Iris pigment epithelial cell (primary cell): ENCODE measurements at regions not wholly inside any gene's neighbourhood (a gene's known extent, or its start where the extent isn't known, plus 50 kb on each side); places are given as distances from the start of the nearest gene placed in this dataset.

Experiments
- DNase-seq: peaks from one replicate; pipeline ENCODE4 v3.0.0-alpha.2; 2011; ENCODE audit warnings: low read depth

DNA sequence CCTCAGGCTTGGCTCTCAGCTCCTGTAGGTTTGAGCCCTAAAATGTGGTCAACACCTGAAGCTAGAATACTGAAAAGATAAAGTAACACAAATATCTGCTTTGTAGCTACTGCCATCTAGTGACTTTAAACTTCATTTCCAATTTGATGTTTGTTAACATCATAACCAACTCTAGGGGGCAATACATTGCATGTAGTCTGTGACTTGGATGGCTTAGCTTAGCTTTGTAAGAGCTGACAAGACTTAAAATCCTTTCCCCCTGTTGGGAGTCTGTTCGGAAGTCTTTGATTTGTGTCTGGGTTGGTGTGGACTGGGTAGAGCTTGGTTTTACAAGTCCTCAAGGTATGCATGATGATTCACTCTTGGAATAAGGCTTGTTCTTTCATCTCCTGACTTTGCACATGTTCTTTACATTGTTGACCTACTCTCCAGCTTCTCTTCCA is 51.7 kb downstream of the SCN11A start:
- peak; percentile 74 for DNase-seq

DNA sequence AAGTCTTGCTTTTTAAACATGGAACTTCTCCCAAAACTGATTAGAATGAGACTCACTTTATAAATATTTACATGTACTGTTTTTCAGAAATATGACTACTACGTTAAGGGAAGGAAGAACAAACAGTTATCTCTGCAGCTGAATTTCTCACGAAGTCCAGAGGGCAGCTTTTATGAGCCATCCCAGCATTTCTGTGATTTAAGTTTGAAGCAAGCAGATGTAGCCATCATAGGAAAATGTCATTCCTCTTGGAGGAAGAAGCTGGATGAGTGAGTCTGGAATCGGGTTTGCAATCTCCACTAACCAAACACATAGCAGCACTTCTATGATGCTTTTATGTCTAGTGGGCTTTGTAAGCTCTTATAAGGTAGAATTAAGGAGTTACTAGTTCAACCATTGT is 53.7 kb downstream of the SCN11A start:
- DNase-seq, result no peak

DNA sequence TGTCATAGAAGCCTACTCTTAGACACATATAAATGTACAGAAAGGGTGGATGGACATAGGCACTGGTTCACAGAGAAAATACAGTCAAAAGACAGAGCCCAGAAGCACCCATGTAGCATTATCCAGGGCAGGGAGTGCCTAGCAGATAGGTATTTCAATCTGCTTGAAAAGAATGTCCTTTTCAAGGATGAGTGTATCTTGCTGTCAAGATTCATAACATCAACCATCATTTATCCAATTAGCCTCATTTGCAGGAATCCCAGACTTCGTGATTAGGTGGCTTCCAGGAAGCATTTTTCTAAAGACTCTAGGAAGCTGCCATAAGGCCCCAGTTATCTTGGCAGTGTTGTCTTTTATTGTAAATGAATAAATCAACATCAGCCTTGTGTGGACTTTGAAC is 55.6 kb downstream of the SCN11A start:
- no peak for DNase-seq

DNA sequence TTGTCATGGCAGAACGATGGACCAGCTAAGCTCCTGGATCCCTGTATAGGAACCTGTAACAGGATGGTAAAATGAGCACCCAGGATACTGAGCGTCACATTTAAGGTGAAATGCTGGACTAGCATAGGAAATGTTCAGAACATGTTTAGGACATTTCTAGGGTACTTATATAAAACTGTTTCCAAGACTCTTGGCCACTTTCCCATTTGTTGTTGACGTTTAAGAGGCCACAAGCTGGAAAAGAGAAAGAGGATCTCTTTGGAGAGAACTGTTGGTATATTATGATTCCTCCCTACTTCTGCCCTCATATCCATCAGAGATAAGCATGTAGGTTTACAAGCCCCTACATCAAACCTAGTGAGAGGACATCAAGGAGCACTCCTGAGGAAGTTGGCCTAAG is 57.5 kb downstream of the SCN11A start:
- DNase-seq, result no peak

DNA sequence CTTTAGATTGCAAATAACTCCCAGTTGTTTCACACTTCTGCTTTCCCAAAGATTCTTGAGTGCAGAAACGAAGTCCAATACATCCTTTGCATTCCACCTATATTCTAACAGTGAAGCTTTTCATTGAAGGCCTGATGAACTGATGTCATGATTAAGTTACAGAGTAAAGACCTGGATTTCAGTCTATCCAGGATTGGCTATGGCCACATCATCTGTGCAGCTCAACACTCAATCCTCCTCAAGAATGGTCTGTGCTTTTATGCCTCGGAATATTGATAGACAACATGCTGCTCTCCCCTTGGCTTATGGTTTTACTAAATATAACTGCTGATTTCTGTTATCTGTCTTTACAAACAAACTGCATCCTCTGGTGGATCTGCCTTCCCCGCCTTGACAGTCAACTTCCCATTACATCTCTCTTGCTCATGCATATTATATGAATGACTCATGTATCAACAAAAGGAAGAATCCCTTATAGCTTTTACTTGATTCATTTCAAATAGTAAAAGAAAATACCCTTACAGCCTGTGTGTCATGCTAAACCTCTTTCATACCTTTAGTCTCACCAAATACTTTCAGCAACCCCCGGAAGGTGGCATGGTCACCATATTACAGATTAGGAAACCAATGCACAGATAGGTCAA is 59.5 kb downstream of the SCN11A start:
- DNase-seq, result peak; percentile 86

DNA sequence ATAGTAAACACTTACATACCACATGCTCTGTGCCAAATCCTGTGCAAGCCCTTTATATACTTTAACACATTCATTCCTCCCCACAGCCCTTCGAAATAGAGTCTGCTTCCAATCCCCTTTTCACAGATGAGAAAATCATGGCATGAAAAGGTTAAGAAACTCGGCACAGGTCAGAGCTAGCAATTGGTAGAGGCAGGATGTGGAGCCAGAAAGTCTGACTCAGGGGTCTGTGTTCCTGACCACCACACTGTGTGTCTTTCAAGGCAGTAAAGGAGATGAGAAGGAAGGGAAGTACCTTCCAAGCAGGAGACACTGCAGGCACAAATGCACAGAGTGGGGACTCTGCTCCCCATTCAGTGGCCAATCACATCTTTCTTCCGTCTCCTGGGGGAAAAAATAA is 61.1 kb downstream of the SCN11A start:
- peak; percentile 7 for DNase-seq

DNA sequence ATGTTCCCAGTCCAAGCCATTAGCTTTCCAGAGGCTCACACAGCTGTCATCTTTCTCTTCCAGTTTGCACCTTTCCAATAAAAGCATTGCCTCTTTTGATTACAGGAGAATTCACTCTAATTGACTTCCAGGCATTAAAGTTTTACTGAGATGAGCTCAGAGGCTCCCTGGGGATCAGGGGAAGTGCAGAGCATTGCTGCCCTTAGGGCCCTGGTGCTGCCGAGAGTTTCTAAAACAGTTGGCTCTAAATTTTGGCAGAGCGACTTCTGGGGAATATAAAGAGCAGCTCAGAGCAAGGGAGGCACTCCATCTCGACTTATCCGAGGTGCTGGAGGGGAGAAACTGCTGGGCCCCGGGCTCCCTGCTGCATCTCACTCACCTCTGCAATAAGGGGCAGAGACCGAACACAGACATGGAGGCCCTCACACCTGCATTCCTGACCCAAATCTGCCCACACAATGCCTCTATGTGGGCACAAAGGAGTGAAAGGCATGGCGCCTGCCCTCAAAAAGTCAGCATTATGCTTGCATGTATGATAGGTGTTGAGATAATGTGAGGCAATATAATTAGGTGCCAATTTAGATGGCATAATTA is 61.7 kb downstream of the SCN11A start:
- no peak for DNase-seq

DNA sequence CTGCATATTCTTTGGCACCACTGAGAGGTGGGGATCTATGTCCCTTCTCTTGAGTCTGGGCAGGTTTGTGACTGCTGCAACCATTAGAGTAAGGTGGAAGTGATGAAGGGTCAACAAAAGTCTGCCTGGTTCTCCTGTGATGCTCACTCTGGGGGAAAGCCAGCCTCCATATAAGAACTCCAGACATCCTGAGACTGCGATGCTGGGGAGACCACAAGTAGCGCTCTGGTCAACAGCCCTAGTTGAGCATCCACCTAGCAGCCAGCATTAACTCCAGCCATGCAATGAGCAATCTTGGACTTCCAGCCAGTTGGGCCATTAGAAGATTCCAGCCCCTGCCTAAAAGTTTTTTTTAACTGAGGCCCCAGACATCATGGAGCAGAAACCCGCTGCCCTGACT is 62.8 kb downstream of the SCN11A start:
- no peak for DNase-seq

DNA sequence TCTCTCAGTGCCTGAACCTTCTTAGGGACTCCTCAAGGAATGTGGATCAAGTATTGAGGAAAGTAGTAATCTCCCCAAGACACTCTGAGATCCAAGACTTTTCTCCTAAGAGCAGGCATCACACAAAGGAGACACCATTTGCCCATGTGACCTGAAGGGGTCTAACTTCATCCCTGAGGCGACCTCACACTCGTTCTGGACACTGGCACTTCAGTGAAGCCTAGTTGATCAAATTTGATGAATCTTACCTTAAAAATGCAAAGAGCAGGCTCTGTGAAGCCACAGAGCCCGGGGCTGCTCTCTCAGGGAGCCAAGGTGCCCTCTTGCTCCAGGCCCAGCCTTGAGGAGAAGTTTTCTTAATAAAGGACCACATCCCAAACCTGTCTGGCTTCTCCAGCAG is 64.3 kb downstream of the SCN11A start:
- DNase-seq, result no peak

DNA sequence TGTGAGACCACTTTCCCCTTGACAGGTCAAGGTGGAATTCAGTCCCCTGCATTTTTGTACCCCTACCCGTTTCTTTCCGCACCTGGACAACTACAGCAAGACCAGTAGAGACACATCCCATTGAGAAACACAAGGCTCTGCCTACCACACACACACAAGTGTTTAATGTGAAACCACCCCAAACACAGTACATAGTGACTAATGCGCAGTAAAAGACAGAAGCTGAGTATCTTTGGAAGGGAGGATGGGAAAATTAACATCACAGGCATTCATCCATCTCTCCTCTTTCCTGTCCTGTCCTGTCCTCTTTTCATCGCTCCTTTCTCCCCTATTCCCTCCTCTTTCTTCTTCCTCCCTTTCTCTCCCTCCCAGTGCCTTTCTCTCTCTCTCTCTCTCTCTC is 64.8 kb downstream of the SCN11A start:
- DNase-seq, result no peak

DNA sequence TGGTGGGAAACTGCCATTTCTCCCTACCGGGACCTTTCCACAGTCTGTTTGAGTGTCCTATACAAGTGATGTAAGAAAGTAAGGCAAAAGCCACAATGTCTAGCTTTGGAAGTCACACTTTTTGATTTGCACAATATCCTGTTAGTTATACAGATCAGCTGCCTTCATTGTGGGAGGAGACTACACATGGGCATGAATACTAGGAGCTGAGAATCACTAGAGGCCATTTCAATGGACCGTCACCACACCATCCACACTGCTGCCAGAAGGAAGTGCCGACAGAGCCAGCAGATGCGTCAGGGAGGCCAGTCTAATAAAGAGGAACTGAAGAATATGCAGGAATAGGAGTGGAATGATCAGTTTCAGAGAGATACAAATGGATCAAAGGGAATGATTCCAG is 65.8 kb downstream of the SCN11A start:
- no peak for DNase-seq

DNA sequence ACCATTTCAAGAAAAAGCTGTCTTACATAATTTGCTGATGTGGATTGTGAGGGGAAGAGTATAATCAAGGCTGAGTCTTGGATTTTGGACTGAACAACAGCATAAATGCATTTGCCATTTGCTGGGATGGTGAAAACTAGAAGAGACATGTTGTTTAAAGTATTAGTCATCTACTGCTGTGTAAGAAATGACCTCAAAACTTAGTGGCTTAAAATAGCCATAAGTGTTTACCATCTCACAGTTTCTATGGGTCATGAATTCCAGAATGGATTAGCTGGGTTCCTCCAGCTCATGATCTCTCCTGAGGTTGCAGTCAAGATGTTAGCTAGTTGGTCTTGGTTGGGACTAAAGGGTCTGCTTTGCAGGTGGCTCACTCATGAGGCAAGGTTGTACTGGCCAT is 66.2 kb downstream of the SCN11A start:
- peak; percentile 88 for DNase-seq

DNA sequence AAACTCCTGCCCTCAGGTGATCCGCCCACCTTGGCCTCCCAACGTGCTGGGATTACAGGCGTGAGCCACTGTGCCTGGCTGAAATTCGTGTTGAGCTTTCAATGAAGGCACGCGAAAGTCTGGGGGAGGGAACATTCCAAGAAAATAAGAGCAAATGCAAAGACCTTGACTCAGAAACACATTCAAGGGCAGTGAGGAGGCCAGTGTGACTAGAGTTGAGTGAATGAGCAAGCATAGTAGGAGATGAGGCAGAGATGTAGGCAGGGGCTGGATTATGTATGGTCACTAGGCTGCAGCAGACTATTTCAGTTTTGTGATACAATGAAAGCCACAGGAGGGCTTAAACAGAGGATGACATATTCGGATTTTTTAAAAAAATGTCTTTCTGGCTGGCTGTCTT is 67.0 kb downstream of the SCN11A start:
- DNase-seq, result peak; percentile 51

DNA sequence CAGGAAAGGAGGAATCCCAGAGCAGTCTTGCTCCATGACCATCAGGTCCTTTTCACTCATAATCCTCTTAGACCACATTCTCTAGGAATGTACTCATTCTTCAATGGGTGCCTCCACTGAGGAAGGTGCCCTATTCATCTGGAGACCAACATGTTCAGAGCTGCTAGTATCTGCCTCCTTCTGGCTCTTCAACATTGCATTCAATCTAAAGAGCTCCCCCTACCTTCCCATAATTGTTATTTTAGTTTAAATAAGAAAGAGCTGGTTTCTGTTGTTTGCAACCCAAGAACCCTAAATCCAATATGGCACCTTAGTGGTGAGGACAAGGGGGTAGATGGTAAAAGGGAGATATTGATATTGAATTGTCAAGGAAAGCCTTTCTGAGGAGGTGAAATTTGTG is 67.6 kb downstream of the SCN11A start:
- no peak for DNase-seq

DNA sequence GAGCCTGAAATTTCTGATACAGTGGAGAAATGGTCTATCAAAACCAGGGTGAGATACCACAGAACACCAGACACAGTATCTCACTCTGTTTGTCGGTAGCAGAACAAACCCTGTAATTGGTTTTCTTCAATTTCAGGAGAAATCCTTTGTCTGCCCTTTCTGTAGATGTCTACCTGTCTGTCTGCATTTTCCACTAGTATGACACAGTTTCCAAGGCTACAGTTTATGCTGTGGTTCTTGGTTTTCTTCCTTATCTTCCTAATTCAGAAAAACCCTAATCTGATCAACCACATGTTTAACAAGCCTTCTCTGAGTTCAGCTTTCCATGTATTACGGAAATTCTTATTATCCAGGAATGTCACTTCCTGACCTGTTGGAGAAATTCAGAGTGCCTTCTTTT is 70.8 kb downstream of the SCN11A start:
- no peak for DNase-seq

DNA sequence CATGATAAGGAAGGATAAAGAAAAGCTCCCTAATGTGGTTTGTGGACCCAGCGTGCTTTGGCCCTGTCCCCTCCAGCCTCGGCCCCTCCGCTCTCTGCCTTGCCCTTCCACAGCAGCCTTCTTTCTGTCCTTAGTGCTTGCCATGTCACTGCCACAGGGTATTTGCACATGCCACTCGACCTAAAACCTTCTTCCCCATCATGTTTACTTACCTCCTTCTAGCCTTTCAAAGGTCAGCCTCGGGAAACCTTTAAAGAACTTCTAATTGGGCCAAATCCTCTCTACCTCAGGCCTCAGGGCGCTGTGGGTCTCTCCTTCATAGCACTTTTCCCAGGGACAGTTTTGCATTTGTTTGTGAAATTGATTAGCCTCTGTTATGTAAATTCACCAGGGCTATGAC is 73.0 kb downstream of the SCN11A start:
- DNase-seq, result no peak

DNA sequence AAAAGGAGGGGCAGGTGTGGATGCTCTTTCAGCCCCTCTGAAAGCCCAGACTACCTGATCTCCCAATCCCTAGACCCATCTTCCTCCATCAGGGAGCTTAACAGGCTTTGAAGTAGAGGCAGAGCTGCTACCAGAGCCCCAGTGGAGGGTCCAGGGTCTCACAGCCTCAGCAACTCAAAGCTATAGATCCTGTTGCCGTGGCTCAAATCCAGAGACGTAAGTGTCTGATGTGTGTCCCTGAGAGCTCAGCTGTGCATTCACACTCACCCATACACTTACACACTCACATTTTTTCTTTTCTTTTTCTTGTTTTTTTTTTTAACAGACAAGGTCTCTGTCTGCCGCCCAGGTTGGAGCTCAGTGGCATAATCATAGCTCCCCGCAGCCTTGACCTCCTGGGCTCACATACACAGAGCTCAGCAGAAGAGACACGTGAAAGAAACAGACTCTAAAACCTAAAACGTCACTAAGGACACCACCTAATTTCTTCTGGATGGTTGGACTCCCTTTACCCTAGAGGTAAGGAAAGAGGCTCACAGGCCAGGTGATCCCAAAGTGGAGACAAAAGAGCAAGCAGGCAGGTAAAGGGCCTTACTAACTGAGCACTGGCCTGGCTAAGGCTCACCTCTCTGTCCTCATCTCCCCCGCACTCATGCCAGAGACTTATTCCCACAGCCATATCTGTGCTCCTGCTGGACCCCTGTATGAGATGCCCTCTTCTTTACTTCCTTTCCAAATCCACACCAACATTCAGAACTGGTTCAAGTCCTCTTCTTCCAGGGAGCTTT is 80.7 kb downstream of the SCN11A start:
- DNase-seq, result no peak

DNA sequence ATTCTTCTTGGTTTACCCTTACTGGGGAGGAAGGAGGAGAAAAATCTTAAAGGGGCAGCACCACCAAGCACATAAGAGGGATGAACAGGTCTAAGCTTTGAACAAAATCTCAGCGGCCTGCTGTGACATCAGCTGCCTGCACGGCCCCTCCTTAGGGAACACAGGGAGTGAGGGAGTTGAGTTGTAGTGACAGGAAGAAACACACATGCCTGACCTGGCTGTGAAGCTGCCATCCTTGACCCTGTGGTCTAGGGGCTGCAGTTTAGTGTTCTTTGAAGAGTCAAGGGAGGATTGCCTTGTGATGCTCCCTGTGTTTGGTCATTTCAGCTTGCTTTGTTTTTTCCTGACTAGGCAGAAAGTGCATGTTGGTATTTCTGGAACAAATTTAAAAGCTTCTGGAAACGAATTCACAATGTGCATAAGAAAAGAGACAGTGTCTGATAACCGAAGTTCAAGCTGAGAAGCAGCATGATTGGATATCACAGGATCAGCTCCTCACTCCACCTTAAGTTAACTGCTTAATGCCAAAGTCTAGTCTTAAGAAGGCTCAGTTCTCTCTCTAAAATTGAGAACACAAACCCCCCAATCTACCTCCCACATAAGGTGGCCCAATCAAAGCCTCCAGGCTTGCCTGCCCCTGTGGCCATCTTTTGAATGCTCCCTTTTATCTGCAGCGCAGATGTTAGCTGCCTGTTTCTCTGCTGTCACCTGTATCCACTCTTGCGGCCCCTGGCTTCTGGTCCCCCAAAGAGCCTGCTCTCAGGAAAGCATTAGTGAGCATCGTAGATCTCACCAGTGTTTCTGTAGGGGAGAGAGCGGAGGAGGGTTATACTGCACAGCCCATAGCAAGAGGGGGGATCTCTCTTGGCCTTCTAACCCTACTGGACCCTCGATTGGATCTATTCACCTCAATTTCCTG is 82.2 kb downstream of the SCN11A start:
- no peak for DNase-seq

DNA sequence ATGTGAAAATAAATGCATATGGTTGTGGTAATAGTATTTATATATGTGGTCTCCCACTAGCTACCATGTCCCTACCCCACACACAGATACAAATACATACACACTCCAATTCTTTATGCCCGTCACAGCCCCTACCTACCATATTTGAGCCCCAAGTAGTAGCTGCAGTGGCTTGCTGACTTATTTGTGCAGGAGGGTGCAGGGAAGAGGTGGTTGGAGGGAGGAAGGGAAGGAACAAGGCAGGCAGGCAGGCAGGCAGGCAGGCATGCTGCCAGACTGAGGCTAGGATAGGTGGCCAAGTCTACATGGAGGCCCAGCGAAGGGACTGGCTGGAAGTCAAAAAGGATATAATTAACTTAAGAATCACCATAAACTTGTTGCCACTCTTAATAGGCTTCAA is 82.9 kb downstream of the SCN11A start:
- no peak for DNase-seq

DNA sequence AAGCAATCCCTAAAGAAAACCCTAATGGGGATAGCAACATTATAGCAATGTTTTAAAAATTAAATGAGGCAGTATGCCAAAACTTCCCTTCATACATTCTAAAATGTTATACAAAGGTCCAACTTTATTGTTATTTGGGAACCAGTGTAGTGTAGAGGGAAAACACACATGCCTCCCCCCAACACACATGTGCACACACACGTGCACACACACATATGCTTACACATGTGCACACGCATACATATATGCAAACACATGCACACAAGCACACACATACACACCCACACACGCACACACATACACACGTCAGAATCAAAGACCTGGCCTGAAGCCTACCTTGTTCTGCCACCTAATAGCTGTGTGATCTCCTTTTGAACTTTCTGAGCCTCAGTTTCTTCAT is 83.3 kb downstream of the SCN11A start:
- no peak for DNase-seq

DNA sequence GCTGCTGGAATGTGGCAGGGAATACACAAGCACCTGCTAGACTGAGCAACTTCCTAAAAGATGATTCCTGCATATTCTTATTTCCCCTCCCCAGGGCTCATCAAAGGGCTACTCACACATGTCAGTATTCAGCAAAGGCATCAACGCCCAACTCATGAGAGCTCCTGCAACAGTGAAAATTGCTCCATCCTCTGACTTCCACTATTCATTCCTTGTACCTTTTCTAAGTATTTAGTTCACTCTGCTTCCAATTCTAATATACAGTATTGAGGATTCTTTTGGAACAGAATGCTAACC is 84.1 kb downstream of the SCN11A start:
- DNase-seq, result no peak

DNA sequence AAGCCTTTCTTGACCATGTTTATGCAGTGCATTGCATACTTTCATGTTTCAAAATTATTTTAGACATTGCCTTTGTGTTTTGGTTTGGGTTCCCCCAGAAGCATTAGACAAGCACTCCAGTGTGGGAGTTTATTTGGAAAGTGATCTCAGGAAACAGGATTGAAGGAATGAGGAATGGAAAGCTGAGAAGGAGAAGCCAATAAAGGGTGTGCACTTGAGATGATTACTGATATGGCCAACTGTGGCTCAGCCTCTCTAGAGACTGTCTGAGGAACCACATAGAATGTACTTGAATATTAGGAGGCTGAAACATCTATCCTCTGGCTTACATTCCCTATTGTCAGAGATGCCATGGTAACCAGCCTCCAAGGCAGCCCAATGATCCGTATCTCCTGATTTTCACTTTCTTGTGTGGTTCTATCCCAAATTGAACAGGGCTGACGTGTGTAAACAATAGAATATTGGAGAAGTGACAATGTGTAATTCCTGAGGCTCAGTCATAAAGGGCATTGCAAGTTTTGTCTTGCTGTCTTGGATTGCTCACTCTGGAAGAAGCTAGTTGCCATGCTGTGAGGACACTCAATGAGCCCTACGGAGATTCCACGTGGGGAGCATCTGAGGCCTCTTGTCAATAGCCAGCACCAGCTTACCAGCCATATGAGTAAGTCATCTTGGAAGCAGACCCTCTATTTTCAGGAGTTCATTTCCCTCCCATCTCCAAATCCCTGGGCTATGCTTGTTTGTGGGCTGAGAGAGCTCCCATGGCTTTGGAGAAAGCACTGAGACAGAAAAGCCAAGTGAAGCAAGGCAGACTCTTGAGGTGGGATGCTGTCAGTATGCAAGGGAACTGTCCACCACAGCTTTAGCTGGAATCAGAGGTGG is 84.7 kb downstream of the SCN11A start:
- DNase-seq, result no peak
